NB4 (cell line): ENCODE measurements at regions not wholly inside any gene's neighbourhood (a gene's known extent, or its start where the extent isn't known, plus 50 kb on each side); places are given as distances from the start of the nearest gene placed in this dataset.

Experiments used
- DNase-seq: peaks from one replicate; pipeline ENCODE4 v3.0.0; 2010; ENCODE audit warnings: low read depth
- H3K4me3 ChIP-seq: one replicate; pipeline ENCODE4 v1.5.1; 2011; ENCODE audit warnings: mild to moderate bottlenecking, low read depth, low read length, moderate library complexity
- CTCF ChIP-seq: IDR thresholded peaks from one replicate; pipeline ENCODE4 v1.5.1; 2012; ENCODE audit warnings: low read depth, low read length
- MAX ChIP-seq: IDR thresholded peaks from 2 replicates; pipeline ENCODE4 v1.6.1; 2011; ENCODE audit warnings: low read depth, low read length
- MYC ChIP-seq: IDR thresholded peaks from 2 replicates; pipeline ENCODE4 v1.6.1; 2011; ENCODE audit warnings: low read depth, low read length
- POLR2A ChIP-seq: IDR thresholded peaks from 2 replicates; pipeline ENCODE4 v1.6.1; 2011; ENCODE audit warnings: mild to moderate bottlenecking; ENCODE audit not compliant: insufficient read length; ENCODE audit errors: extremely low read depth

- no peak for DNase-seq
- TF ChIP-seq MYC: no peak
- no peak for TF ChIP-seq CTCF
- no peak for TF ChIP-seq MAX
- no peak for TF ChIP-seq POLR2A
- no peak overlapping the region for H3K4me3 ChIP-seq
These were observed 472.1 kb downstream of the PLPP3 start for GRCh38 chr1:56107275-56107638.

- no peak overlapping the region for H3K4me3 ChIP-seq
- no peak for DNase-seq
- TF ChIP-seq POLR2A (no peak), CTCF (no peak), MYC (no peak), MAX (no peak)
These were observed 472.7 kb downstream of the PLPP3 start for GRCh38 chr1:56106531-56107274.

GRCh38 chr1:56105397-56105796, 474.0 kb downstream of the PLPP3 start:
- no peak for DNase-seq
- no peak overlapping the region for H3K4me3 ChIP-seq
- no peak for TF ChIP-seq CTCF
- TF ChIP-seq MAX: no peak
- TF ChIP-seq POLR2A: no peak
- no peak for TF ChIP-seq MYC

- DNase-seq: no peak
- H3K4me3 ChIP-seq: no peak overlapping the region
- TF ChIP-seq POLR2A: no peak
- TF ChIP-seq CTCF: no peak
- no peak for TF ChIP-seq MYC
- TF ChIP-seq MAX: no peak
These were observed 479.5 kb downstream of the PLPP3 start for GRCh38 chr1:56099766-56100265.

GRCh38 chr1:56098946-56099345, 480.4 kb downstream of the PLPP3 start:
- no peak overlapping the region for H3K4me3 ChIP-seq
- TF ChIP-seq CTCF (no peak), POLR2A (no peak), MAX (no peak), MYC (no peak)
- no peak for DNase-seq
